Vagina (tissue), 2 donors: ENCODE measurements at regions not wholly inside any gene's neighbourhood (a gene's known extent, or its start where the extent isn't known, plus 50 kb on each side); places are given as distances from the start of the nearest gene placed in this dataset.

Source experiments
- CTCF ChIP-seq, 3 experiments: fragments of 450-650 bp in 2 of 3; fragments of 200-600 bp in 1 of 3; sonication (generic) in 1 of 3; IDR thresholded peaks; one replicate each; pipeline ENCODE4 v1.5.1; 2017 to 2019; ENCODE audit warnings: antibody characterized with exemption in 3 of 3, mild to moderate bottlenecking in 2 of 3, moderate library complexity in 2 of 3
- POLR2A ChIP-seq, 2 donors: fragments of 450-650 bp; IDR thresholded peaks; one replicate each; pipeline ENCODE4 v1.6.1; 2017; ENCODE audit warnings: antibody characterized with exemption in 2 of 2, mild to moderate bottlenecking in 2 of 2, moderate library complexity in 2 of 2
- POLR2AphosphoS5 ChIP-seq, 2 donors: sonication (generic); formaldehyde crosslinking; IDR thresholded peaks; one replicate each; pipeline ENCODE4 v1.9.0; 2017; ENCODE audit warnings: antibody characterized with exemption in 2 of 2, mild to moderate bottlenecking in 2 of 2, low read depth in 1 of 2; ENCODE audit not compliant: insufficient read depth in 1 of 2

- TF ChIP-seq POLR2A (IDR thresholded peaks at IDR 0.05) (no peak), CTCF (IDR thresholded peaks at IDR 0.05) (no peak), POLR2AphosphoS5 (IDR thresholded peaks at IDR 0.05; ENCODE audit: insufficient read depth in 1 of 2, low read depth in 1 of 2) (no peak)
These were observed 445.0 kb downstream of the SPRY1 start for GRCh38 chr4:123841447-123842121.
